ENCODE measurements at regions not wholly inside any gene's neighbourhood (a gene's known extent, or its start where the extent isn't known, plus 50 kb on each side); places are given as distances from the start of the nearest gene placed in this dataset.

GRCh38 chr2:41686156-41686555 lies 361.7 kb upstream of the PKDCC start:
- Histone ChIP-seq H3K4me1 (ENCODE audit: low read depth) (no peaks in the 10 kb centered on the region), H3K9me3 (no peaks in the 10 kb centered on the region), H3K4me3 (no peak overlapping the region), H3K36me3 (ENCODE audit: low read depth) (no peaks in the 10 kb centered on the region)
- DNase-seq (no peak), ATAC-seq (no peak)
- no peak for TF ChIP-seq CTCF (IDR thresholded peaks at IDR 0.05)
- intact Hi-C loops (cut with DNase I, micrococcal nuclease), result no loop called here

- no peak for ATAC-seq
- no peak for DNase-seq
Measured at GRCh38 chr2:41691561-41691960, 356.3 kb upstream of the PKDCC start.

GRCh38 chr2:41694536-41695049 lies 353.2 kb upstream of the PKDCC start:
- no peaks in the 10 kb centered on the region for H3K9me3 ChIP-seq
- no peaks in the 10 kb centered on the region for H3K36me3 ChIP-seq (ENCODE audit: low read depth)
- intact Hi-C loops (cut with DNase I, micrococcal nuclease), result no loop called here
- no peak for DNase-seq
- no peak overlapping the region for H3K4me3 ChIP-seq
- ATAC-seq, result no peak
- no peaks in the 10 kb centered on the region for H3K4me1 ChIP-seq (ENCODE audit: low read depth)
- no peak for TF ChIP-seq CTCF (IDR thresholded peaks at IDR 0.05)

More at GRCh38 chr2:41691561-41691960, 356.3 kb upstream of the PKDCC start:
- TF ChIP-seq CTCF (IDR thresholded peaks at IDR 0.05), result no peak
- intact Hi-C loops (cut with DNase I, micrococcal nuclease), result no loop called here
- Histone ChIP-seq H3K4me1 (ENCODE audit: low read depth) (no peaks in the 10 kb centered on the region), H3K36me3 (ENCODE audit: low read depth) (no peaks in the 10 kb centered on the region), H3K4me3 (no peak overlapping the region), H3K9me3 (no peaks in the 10 kb centered on the region)

- TF ChIP-seq CTCF (IDR thresholded peaks at IDR 0.05), result no peak
- Histone ChIP-seq H3K4me3 (no peak overlapping the region), H3K4me1 (ENCODE audit: low read depth) (no peaks in the 10 kb centered on the region), H3K9me3 (no peaks in the 10 kb centered on the region), H3K36me3 (ENCODE audit: low read depth) (no peaks in the 10 kb centered on the region)
- ATAC-seq (no peak), DNase-seq (no peak)
- intact Hi-C loops (cut with DNase I, micrococcal nuclease), result no loop called here
Measured at GRCh38 chr2:41695198-41696113, 352.4 kb upstream of the PKDCC start.

GRCh38 chr2:41697389-41697788 lies 350.4 kb upstream of the PKDCC start:
- Histone ChIP-seq H3K4me1 (ENCODE audit: low read depth) (no peaks in the 10 kb centered on the region), H3K4me3 (no peak overlapping the region), H3K36me3 (ENCODE audit: low read depth) (no peaks in the 10 kb centered on the region), H3K9me3 (no peaks in the 10 kb centered on the region)
- no peak for DNase-seq
- intact Hi-C loops (cut with DNase I, micrococcal nuclease), result no loop called here
- ATAC-seq, result no peak
- no peak for TF ChIP-seq CTCF (IDR thresholded peaks at IDR 0.05)
